CD14-positive monocyte (primary cell): ENCODE measurements at regions not wholly inside any gene's neighbourhood (a gene's known extent, or its start where the extent isn't known, plus 50 kb on each side); places are given as distances from the start of the nearest gene placed in this dataset.

Experiments
- DNase-seq, 3 donors: peaks; one replicate each; pipeline ENCODE4 v3.0.0-alpha.2; 2011 to 2022
- H2AFZ ChIP-seq: 2 replicates; pipeline ENCODE4 v1.6.0; 2012; ENCODE audit warnings: mild to moderate bottlenecking, low read depth, low read length, inconsistent platforms; ENCODE audit not compliant: insufficient read depth, poor library complexity, severe bottlenecking
- H3K27ac ChIP-seq, 2 donors: 1 replicate in 1 of 2; 2 replicates in 1 of 2; pipeline ENCODE4 v1.5.1; 2012 to 2013; ENCODE audit warnings: low read length in 2 of 2, control low read depth in 1 of 2, inconsistent platforms in 1 of 2, low read depth in 1 of 2, mild to moderate bottlenecking in 1 of 2
- H3K27me3 ChIP-seq, 2 donors: one replicate each; pipeline versions ENCODE4 v1.6.0 to v1.6.1; 2011 to 2013; ENCODE audit warnings: low read length in 2 of 2; ENCODE audit not compliant: control insufficient read depth in 2 of 2, insufficient read depth in 2 of 2
- H3K36me3 ChIP-seq, 2 donors: replicated peaks in 1 of 2; 1 replicate in 1 of 2; 2 replicates in 1 of 2; pipeline versions ENCODE4 v1.5.1 to v1.6.1; 2012 to 2013; ENCODE audit warnings: low read length in 2 of 2, control low read depth in 1 of 2, inconsistent platforms in 1 of 2, mild to moderate bottlenecking in 1 of 2; ENCODE audit not compliant: insufficient read depth in 2 of 2, control insufficient read depth in 1 of 2
- H3K4me1 ChIP-seq, 2 donors: 1 replicate in 1 of 2; 2 replicates in 1 of 2; pipeline versions ENCODE4 v1.5.1 to v1.6.1; 2012 to 2013; ENCODE audit warnings: low read length in 2 of 2, control low read depth in 1 of 2, inconsistent platforms in 1 of 2, mild to moderate bottlenecking in 1 of 2, moderate library complexity in 1 of 2; ENCODE audit not compliant: insufficient read depth in 2 of 2, control insufficient read depth in 1 of 2
- H3K4me2 ChIP-seq: replicated peaks from 2 replicates; pipeline ENCODE3; 2012; ENCODE audit warnings: low read length, moderate library complexity, mild to moderate bottlenecking; ENCODE audit not compliant: poor library complexity, severe bottlenecking; ENCODE audit errors: extremely low read depth
- H3K4me3 ChIP-seq, 3 experiments: fragments of 200-600 bp in 1 of 3; sonication (generic) in 1 of 3; replicated peaks in 1 of 3; 1 replicate in 2 of 3; 2 replicates in 1 of 3; pipeline ENCODE4 v1.5.1; 2011 to 2013; ENCODE audit warnings: low read length in 3 of 3, mild to moderate bottlenecking in 3 of 3, control low read depth in 2 of 3, low read depth in 2 of 3, inconsistent platforms in 1 of 3, moderate library complexity in 1 of 3
- H3K79me2 ChIP-seq: 2 replicates; pipeline ENCODE4 v1.6.0; 2012; ENCODE audit warnings: mild to moderate bottlenecking, control low read depth, inconsistent platforms, low read length, moderate library complexity; ENCODE audit not compliant: insufficient read depth
- H3K9ac ChIP-seq: 2 replicates; pipeline ENCODE4 v1.6.0; 2017; ENCODE audit warnings: low read length, mild to moderate bottlenecking; ENCODE audit not compliant: insufficient read depth, poor library complexity, severe bottlenecking
- H3K9me3 ChIP-seq, 2 donors: replicated peaks in 1 of 2; 1 replicate in 1 of 2; 2 replicates in 1 of 2; pipeline versions ENCODE4 v1.5.1 to v1.6.1; 2012 to 2013; ENCODE audit warnings: low read length in 2 of 2, control low read depth in 1 of 2; ENCODE audit not compliant: control insufficient read depth in 1 of 2, insufficient read depth in 1 of 2
- H4K20me1 ChIP-seq: 2 replicates; pipeline ENCODE4 v1.6.0; 2012; ENCODE audit warnings: mild to moderate bottlenecking, low read length, control low read depth, moderate library complexity; ENCODE audit not compliant: insufficient read depth
- H3K27ac Mint-ChIP-seq, 7 donors: one replicate each; pipeline ENCODE4 v1.8.0; 2020; ENCODE audit warnings: mild to moderate bottlenecking in 7 of 7, mixed read lengths in 7 of 7, moderate library complexity in 6 of 7, inconsistent platforms in 2 of 7
- H3K27me3 Mint-ChIP-seq, 3 donors: one replicate each; pipeline ENCODE4 v1.8.0; 2021 to 2022; ENCODE audit warnings: low read depth in 3 of 3, mild to moderate bottlenecking in 3 of 3, mixed read lengths in 3 of 3, moderate library complexity in 3 of 3, inconsistent platforms in 1 of 3
- H3K36me3 Mint-ChIP-seq, 2 donors: one replicate each; pipeline ENCODE4 v1.8.0; 2020; ENCODE audit warnings: mixed read lengths in 2 of 2, inconsistent platforms in 1 of 2, mild to moderate bottlenecking in 1 of 2
- H3K4me1 Mint-ChIP-seq: one replicate; pipeline ENCODE4 v1.8.0; 2020; ENCODE audit warnings: mild to moderate bottlenecking, mixed read lengths
- H3K4me3 Mint-ChIP-seq, 2 donors: one replicate each; pipeline ENCODE4 v1.8.0; 2020; ENCODE audit warnings: mild to moderate bottlenecking in 2 of 2, mixed read lengths in 2 of 2, moderate library complexity in 1 of 2
- H3K9me3 Mint-ChIP-seq, 7 donors: one replicate each; pipeline ENCODE4 v1.8.0; 2020 to 2022; ENCODE audit warnings: mixed read lengths in 7 of 7, mild to moderate bottlenecking in 6 of 7, moderate library complexity in 6 of 7, inconsistent platforms in 2 of 7
- WGBS: methylation state at CpG from one replicate; pipeline ENCODE4 v1.1.5; 2013; ENCODE audit warnings: missing lambda C conversion rate; ENCODE audit not compliant: insufficient coverage; 5-methylcytosine and 5-hydroxymethylcytosine counted together
- intact Hi-C, 2 donors: fragments of 100-400 bp; cut with micrococcal nuclease; formaldehyde crosslinking; loops; one replicate each; pipeline versions ENCODE4 v1.15.0 to v1.15.1; 2023
- TF ChIP-seq, protein P1 (sequence below): fragments of 200-600 bp; IDR thresholded peaks from one replicate; pipeline ENCODE4 v1.8.0; 2022; ENCODE audit warnings: antibody characterized with exemption, mild to moderate bottlenecking

DNA sequence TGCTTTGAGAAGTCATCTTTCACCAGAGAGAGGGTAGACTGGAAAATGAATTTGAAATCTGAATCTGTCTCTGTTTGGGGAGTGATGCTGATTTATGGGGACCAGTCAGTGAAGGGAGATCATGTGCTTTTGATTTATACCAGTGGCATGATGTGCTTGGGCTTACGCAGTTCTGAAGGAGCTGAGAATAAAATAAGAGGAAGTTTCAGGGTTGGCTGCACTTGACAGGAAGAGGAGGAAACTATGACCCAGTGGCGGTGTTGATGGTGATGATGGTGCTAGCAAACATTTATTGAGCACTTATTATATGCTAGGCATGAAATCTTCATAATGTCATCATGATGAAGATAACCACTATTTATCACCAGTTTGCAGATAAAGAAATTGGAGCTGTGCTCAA lies 136.4 kb upstream of the GLRA1 start:
- peaks cover 0 to 4% of the 10 kb centered on the region in 2 donors for H3K9me3 ChIP-seq
- Mint-ChIP-seq H3K4me3 (no peak overlapping the region), H3K4me1 (no peaks in the 10 kb centered on the region), H3K27me3 (peaks cover 0 to 2% (median 0%) of the 10 kb centered on the region in 3 donors), H3K27ac (no peak overlapping the region), H3K36me3 (no peaks in the 10 kb centered on the region), H3K9me3 (peaks cover 0 to 14% (median 5%) of the 10 kb centered on the region in 7 donors)
- intact Hi-C loops: no loop called here
- H3K9ac ChIP-seq: no peak overlapping the region
- H3K4me2 ChIP-seq: no peak overlapping the region
- no peaks in the 10 kb centered on the region for H4K20me1 ChIP-seq
- no peak overlapping the region for H3K4me3 ChIP-seq
- no peaks in the 10 kb centered on the region for H3K4me1 ChIP-seq
- H3K27ac ChIP-seq: no peak overlapping the region
- TF ChIP-seq, protein P1, sequence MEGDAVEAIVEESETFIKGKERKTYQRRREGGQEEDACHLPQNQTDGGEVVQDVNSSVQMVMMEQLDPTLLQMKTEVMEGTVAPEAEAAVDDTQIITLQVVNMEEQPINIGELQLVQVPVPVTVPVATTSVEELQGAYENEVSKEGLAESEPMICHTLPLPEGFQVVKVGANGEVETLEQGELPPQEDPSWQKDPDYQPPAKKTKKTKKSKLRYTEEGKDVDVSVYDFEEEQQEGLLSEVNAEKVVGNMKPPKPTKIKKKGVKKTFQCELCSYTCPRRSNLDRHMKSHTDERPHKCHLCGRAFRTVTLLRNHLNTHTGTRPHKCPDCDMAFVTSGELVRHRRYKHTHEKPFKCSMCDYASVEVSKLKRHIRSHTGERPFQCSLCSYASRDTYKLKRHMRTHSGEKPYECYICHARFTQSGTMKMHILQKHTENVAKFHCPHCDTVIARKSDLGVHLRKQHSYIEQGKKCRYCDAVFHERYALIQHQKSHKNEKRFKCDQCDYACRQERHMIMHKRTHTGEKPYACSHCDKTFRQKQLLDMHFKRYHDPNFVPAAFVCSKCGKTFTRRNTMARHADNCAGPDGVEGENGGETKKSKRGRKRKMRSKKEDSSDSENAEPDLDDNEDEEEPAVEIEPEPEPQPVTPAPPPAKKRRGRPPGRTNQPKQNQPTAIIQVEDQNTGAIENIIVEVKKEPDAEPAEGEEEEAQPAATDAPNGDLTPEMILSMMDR: no peak
- WGBS: 20% methylated on average over 1 of the region's 2 CpGs
- no peak for DNase-seq
- H3K79me2 ChIP-seq: no peaks in the 10 kb centered on the region
- H3K27me3 ChIP-seq: no peaks in the 10 kb centered on the region
- H2AFZ ChIP-seq: no peak overlapping the region
- H3K36me3 ChIP-seq: no peaks in the 10 kb centered on the region

DNA sequence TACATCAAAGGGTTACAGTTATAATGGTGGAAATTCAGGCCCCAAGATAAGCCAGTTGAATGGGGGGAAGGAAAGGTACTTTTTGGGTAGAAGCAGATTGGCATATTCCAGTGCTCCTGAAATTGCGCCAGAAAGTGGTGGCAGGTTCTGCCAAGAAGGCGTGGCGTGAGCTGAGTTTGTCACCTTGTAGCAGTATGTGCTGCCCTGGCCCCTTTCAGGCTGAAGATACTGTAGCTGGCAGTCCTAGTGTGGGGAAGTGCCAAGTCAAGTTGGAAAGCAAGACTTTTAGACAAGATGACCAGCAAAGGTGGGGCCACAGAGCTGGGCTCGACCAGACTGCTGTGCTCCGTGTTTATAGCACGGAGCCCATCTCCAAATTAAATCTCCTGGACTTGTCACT lies 133.6 kb upstream of the GLRA1 start:
- WGBS: 87% methylated on average over 3 of the region's 6 CpGs
- H3K36me3 Mint-ChIP-seq: no peaks in the 10 kb centered on the region
- Histone ChIP-seq H3K27ac (no peak overlapping the region), H3K9me3 (peaks cover 0 to 4% of the 10 kb centered on the region in 2 donors), H3K4me3 (no peak overlapping the region), H3K4me2 (no peak overlapping the region), H3K9ac (no peak overlapping the region), H4K20me1 (no peaks in the 10 kb centered on the region), H3K79me2 (no peaks in the 10 kb centered on the region), H3K4me1 (no peaks in the 10 kb centered on the region), H3K36me3 (no peaks in the 10 kb centered on the region), H2AFZ (no peak overlapping the region), H3K27me3 (no peaks in the 10 kb centered on the region)
- H3K27ac Mint-ChIP-seq: no peak overlapping the region
- H3K9me3 Mint-ChIP-seq: peaks cover 0 to 14% (median 4%) of the 10 kb centered on the region in 7 donors
- no peaks in the 10 kb centered on the region for H3K4me1 Mint-ChIP-seq
- H3K27me3 Mint-ChIP-seq: peaks cover 0 to 3% (median 0%) of the 10 kb centered on the region in 3 donors
- intact Hi-C loops: no loop called here
- DNase-seq: no peak
- H3K4me3 Mint-ChIP-seq: no peak overlapping the region
- TF ChIP-seq, protein P1: no peak
